Nephron (organoid): ENCODE measurements at regions not wholly inside any gene's neighbourhood (a gene's known extent, or its start where the extent isn't known, plus 50 kb on each side); places are given as distances from the start of the nearest gene placed in this dataset.

Experiments used
- H3K27ac Mint-ChIP-seq, 3 experiments: 2 replicates each; pipeline ENCODE4 v1.8.0; 2020; ENCODE audit warnings: mixed read lengths in 3 of 3, mild to moderate bottlenecking in 2 of 3, moderate library complexity in 1 of 3
- H3K27me3 Mint-ChIP-seq: 2 replicates; pipeline ENCODE4 v1.8.0; 2021; ENCODE audit warnings: low read depth, mild to moderate bottlenecking, moderate library complexity, mixed read lengths
- H3K36me3 Mint-ChIP-seq: 2 replicates; pipeline ENCODE4 v1.8.0; 2020; ENCODE audit warnings: low read depth, mixed read lengths
- H3K4me1 Mint-ChIP-seq: 2 replicates; pipeline ENCODE4 v1.8.0; 2020; ENCODE audit warnings: mixed read lengths
- H3K4me3 Mint-ChIP-seq, 3 experiments: 2 replicates each; pipeline ENCODE4 v1.8.0; 2020; ENCODE audit warnings: mild to moderate bottlenecking in 3 of 3, mixed read lengths in 3 of 3, moderate library complexity in 2 of 3
- H3K9me3 Mint-ChIP-seq: 2 replicates; pipeline ENCODE4 v1.8.0; 2020; ENCODE audit warnings: mixed read lengths
- TF ChIP-seq, protein P1 (sequence below), 3 experiments: fragments of 200-600 bp; sonication (generic); IDR thresholded peaks; one replicate each; pipeline ENCODE4 v1.5.0; 2021; ENCODE audit warnings: antibody characterized with exemption in 3 of 3; ENCODE audit not compliant: unreplicated experiment in 3 of 3

DNA sequence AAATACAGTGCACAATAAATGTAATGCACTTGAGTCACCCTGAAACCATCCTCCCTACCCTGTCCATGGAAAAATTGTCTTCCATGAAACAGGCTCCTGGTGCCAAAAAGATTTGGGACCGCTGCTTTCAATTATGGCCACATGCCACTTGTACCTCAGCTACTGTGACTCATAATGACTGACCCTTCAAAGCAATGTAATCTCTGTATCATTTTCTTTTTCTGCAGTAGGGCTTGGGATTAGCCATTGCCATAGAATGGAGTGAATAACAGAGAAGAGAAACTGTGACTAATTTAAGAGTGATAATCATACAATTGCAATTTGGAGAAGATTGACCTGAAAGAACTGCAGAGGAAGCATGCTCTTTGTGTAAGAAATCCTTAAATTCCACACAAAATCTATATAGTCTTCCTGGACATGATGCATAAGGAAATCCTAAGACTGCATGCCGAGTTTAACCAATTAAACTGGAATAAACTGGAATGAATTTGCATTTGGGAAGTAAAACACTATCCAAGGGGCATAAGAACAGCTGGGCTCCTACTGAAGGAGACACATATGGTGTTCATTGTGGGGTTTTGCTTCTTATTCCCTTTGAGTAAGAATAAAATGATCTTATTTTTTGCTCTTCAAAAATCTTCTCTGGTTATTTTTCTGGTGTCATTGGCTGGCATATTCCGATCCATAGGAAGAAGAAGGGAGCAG lies 59.5 kb upstream of the SLC7A1 start:
- H3K4me3 Mint-ChIP-seq = no peak overlapping the region
- no peaks in the 10 kb centered on the region for H3K36me3 Mint-ChIP-seq
- H3K27ac Mint-ChIP-seq = no peak overlapping the region
- H3K9me3 Mint-ChIP-seq = peaks cover 6% of the 10 kb centered on the region
- peaks cover 3% of the 10 kb centered on the region for H3K27me3 Mint-ChIP-seq
- no peaks in the 10 kb centered on the region for H3K4me1 Mint-ChIP-seq
- TF ChIP-seq, protein P1, sequence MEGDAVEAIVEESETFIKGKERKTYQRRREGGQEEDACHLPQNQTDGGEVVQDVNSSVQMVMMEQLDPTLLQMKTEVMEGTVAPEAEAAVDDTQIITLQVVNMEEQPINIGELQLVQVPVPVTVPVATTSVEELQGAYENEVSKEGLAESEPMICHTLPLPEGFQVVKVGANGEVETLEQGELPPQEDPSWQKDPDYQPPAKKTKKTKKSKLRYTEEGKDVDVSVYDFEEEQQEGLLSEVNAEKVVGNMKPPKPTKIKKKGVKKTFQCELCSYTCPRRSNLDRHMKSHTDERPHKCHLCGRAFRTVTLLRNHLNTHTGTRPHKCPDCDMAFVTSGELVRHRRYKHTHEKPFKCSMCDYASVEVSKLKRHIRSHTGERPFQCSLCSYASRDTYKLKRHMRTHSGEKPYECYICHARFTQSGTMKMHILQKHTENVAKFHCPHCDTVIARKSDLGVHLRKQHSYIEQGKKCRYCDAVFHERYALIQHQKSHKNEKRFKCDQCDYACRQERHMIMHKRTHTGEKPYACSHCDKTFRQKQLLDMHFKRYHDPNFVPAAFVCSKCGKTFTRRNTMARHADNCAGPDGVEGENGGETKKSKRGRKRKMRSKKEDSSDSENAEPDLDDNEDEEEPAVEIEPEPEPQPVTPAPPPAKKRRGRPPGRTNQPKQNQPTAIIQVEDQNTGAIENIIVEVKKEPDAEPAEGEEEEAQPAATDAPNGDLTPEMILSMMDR (IDR thresholded peaks at IDR 0.05; ENCODE audit: unreplicated experiment in 3 of 3) = no peak

DNA sequence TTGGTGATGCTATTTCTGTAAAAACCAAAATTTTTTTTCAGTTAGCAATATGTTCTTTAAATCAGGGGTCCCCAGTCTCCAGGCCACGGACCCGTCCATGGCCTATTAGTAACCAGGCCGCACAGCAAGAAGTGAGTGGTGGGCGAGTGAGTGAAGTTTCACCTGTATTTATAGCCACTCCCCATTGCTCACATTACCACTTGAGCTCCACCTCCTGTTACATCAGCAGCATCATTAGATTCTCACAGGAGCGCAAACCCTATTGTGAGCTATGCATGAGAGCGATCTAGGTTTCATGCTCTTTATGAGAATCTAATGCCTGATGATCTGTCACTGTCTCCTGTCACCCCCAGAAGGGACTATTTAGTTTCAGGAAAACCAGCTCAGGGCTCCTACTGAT lies 58.9 kb upstream of the SLC7A1 start:
- TF ChIP-seq, protein P1 (IDR thresholded peaks at IDR 0.05; ENCODE audit: unreplicated experiment in 3 of 3) = no peak
- Mint-ChIP-seq H3K27me3 (peaks cover 3% of the 10 kb centered on the region), H3K4me3 (no peak overlapping the region)

DNA sequence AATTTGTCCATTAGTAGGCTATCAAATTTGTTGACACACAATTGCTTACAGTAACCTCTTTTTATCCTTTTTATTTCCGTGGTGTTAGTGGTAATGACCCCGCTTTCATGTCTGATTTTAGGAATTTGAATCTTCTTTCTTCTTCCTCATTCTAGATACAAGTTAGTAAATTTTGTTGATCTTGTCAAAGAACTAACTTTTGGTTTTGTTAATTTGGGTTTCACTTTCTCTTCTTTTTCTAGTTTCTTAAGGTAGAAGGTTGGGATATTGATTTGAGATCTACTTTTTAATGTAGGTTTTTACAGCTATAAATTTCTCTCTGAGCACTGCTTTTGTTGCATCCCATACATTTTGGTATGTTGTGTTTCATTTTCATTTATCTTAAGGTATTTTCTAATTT lies 53.3 kb upstream of the SLC7A1 start:
- no peak overlapping the region for H3K27ac Mint-ChIP-seq
- H3K4me1 Mint-ChIP-seq = no peaks in the 10 kb centered on the region
- peaks cover 6% of the 10 kb centered on the region for H3K9me3 Mint-ChIP-seq

More for the DNA sequence above, 58.9 kb upstream of the SLC7A1 start:
- Mint-ChIP-seq H3K9me3 (peaks cover 3% of the 10 kb centered on the region), H3K27ac (no peak overlapping the region), H3K36me3 (no peaks in the 10 kb centered on the region), H3K4me1 (no peaks in the 10 kb centered on the region)

More for the DNA sequence above, 53.3 kb upstream of the SLC7A1 start:
- Mint-ChIP-seq H3K4me3 (no peak overlapping the region), H3K27me3 (peaks cover 3% of the 10 kb centered on the region), H3K36me3 (no peaks in the 10 kb centered on the region)
- TF ChIP-seq, protein P1 (IDR thresholded peaks at IDR 0.05; ENCODE audit: unreplicated experiment in 3 of 3) = no peak
